Spinal cord (tissue), 9 donors: ENCODE measurements at regions not wholly inside any gene's neighbourhood (a gene's known extent, or its start where the extent isn't known, plus 50 kb on each side); places are given as distances from the start of the nearest gene placed in this dataset.
A peak's percentile ranks its signal among the peaks of the same experiment; 100 is the strongest.

Experiments used
- DNase-seq, 6 donors: peaks; one replicate each; pipeline versions ENCODE4 v3.0.0 to v3.0.0-alpha.2; 2013 to 2015; ENCODE audit warnings: low spot score in 6 of 6, low read depth in 4 of 6
- H3K27ac ChIP-seq: one replicate; pipeline ENCODE4 v1.5.1; 2013; ENCODE audit warnings: low read depth, low read length, control low read depth
- H3K27me3 ChIP-seq: one replicate; pipeline ENCODE4 v1.6.1; 2013; ENCODE audit warnings: low read length; ENCODE audit not compliant: control insufficient read depth, insufficient read depth
- H3K36me3 ChIP-seq: one replicate; pipeline ENCODE4 v1.6.1; 2013; ENCODE audit warnings: low read length; ENCODE audit not compliant: control insufficient read depth, insufficient read depth
- H3K4me1 ChIP-seq: one replicate; pipeline ENCODE4 v1.6.1; 2013; ENCODE audit warnings: low read length; ENCODE audit not compliant: control insufficient read depth, insufficient read depth
- H3K4me3 ChIP-seq: one replicate; pipeline ENCODE4 v1.5.1; 2013; ENCODE audit warnings: low read depth, low read length, control low read depth
- H3K9me3 ChIP-seq: one replicate; pipeline ENCODE4 v1.6.1; 2013; ENCODE audit warnings: low read length; ENCODE audit not compliant: control insufficient read depth, insufficient read depth
- WGBS: methylation state at CpG from one replicate; pipeline ENCODE4 v1.1.5; 2013; ENCODE audit warnings: missing lambda C conversion rate; ENCODE audit not compliant: insufficient coverage; 5-methylcytosine and 5-hydroxymethylcytosine counted together
- donor health status: healthy.

- no peaks in the 10 kb centered on the region for H3K4me1 ChIP-seq
- H3K4me3 ChIP-seq: no peak overlapping the region
- DNase-seq: no peak
- H3K36me3 ChIP-seq: no peaks in the 10 kb centered on the region
- peaks cover 3% of the 10 kb centered on the region for H3K9me3 ChIP-seq
- no peaks in the 10 kb centered on the region for H3K27me3 ChIP-seq
- no peak overlapping the region for H3K27ac ChIP-seq
Measured at GRCh38 chr18:60319129-60319528, 53.4 kb downstream of the MC4R start.

GRCh38 chr18:60311676-60312360, 60.8 kb downstream of the MC4R start:
- Histone ChIP-seq H3K4me1 (no peaks in the 10 kb centered on the region), H3K27ac (no peak overlapping the region), H3K36me3 (no peaks in the 10 kb centered on the region), H3K9me3 (no peaks in the 10 kb centered on the region), H3K4me3 (no peak overlapping the region), H3K27me3 (no peaks in the 10 kb centered on the region)
- WGBS: no CpG with 5 or more reads among the region's 1 CpG
- DNase-seq: no peak

GRCh38 chr18:60295674-60296073, 76.9 kb downstream of the MC4R start:
- Histone ChIP-seq H3K4me1 (no peaks in the 10 kb centered on the region), H3K4me3 (no peak overlapping the region), H3K9me3 (no peaks in the 10 kb centered on the region), H3K27ac (no peak overlapping the region), H3K27me3 (no peaks in the 10 kb centered on the region), H3K36me3 (no peaks in the 10 kb centered on the region)
- 50% methylated on average over 1 of the region's 4 CpGs for WGBS
- DNase-seq: peak in 1 of 6 donors; percentile 62

- Histone ChIP-seq H3K9me3 (no peaks in the 10 kb centered on the region), H3K4me3 (no peak overlapping the region), H3K27ac (no peak overlapping the region), H3K27me3 (no peaks in the 10 kb centered on the region), H3K4me1 (no peaks in the 10 kb centered on the region), H3K36me3 (no peaks in the 10 kb centered on the region)
- peak in 1 of 6 donors; percentile 70 for DNase-seq
- no CpG with 5 or more reads among the region's 4 CpGs for WGBS
Measured at GRCh38 chr18:60292186-60292585, 80.4 kb downstream of the MC4R start.

- no CpG with 5 or more reads among the region's 1 CpG for WGBS
- H3K36me3 ChIP-seq: no peaks in the 10 kb centered on the region
- H3K27me3 ChIP-seq: no peaks in the 10 kb centered on the region
- no peak overlapping the region for H3K4me3 ChIP-seq
- DNase-seq: no peak
- no peaks in the 10 kb centered on the region for H3K4me1 ChIP-seq
- no peaks in the 10 kb centered on the region for H3K9me3 ChIP-seq
- no peak overlapping the region for H3K27ac ChIP-seq
Measured at GRCh38 chr18:60279391-60279790, 93.2 kb downstream of the MC4R start.

GRCh38 chr18:60277855-60278480, 94.6 kb downstream of the MC4R start:
- no CpG with 5 or more reads among the region's 4 CpGs for WGBS
- H3K27me3 ChIP-seq: no peaks in the 10 kb centered on the region
- no peak for DNase-seq
- H3K9me3 ChIP-seq: no peaks in the 10 kb centered on the region
- no peaks in the 10 kb centered on the region for H3K4me1 ChIP-seq
- no peak overlapping the region for H3K27ac ChIP-seq
- no peaks in the 10 kb centered on the region for H3K36me3 ChIP-seq
- no peak overlapping the region for H3K4me3 ChIP-seq

- Histone ChIP-seq H3K4me1 (no peaks in the 10 kb centered on the region), H3K27me3 (no peaks in the 10 kb centered on the region), H3K36me3 (no peaks in the 10 kb centered on the region), H3K9me3 (no peaks in the 10 kb centered on the region), H3K27ac (no peak overlapping the region), H3K4me3 (no peak overlapping the region)
- peak in 1 of 6 donors; percentile 11 for DNase-seq
- WGBS: 51% methylated on average over 4 of the region's 4 CpGs
Measured at GRCh38 chr18:60267391-60268058, 105.0 kb downstream of the MC4R start.

- Histone ChIP-seq H3K4me1 (no peaks in the 10 kb centered on the region), H3K9me3 (no peaks in the 10 kb centered on the region), H3K27me3 (no peaks in the 10 kb centered on the region), H3K4me3 (no peak overlapping the region), H3K36me3 (no peaks in the 10 kb centered on the region), H3K27ac (no peak overlapping the region)
- no peak for DNase-seq
- no CpG with 5 or more reads among the region's 5 CpGs for WGBS
Measured at GRCh38 chr18:60266558-60266957, 106.0 kb downstream of the MC4R start.

GRCh38 chr18:60259052-60259681, 113.4 kb downstream of the MC4R start:
- no CpG with 5 or more reads among the region's 6 CpGs for WGBS
- Histone ChIP-seq H3K27ac (no peak overlapping the region), H3K9me3 (no peaks in the 10 kb centered on the region), H3K4me3 (no peak overlapping the region), H3K27me3 (no peaks in the 10 kb centered on the region), H3K36me3 (no peaks in the 10 kb centered on the region), H3K4me1 (no peaks in the 10 kb centered on the region)
- no peak for DNase-seq
